Nephron (organoid): ENCODE measurements at regions not wholly inside any gene's neighbourhood (a gene's known extent, or its start where the extent isn't known, plus 50 kb on each side); places are given as distances from the start of the nearest gene placed in this dataset.

Source experiments
- H3K27ac Mint-ChIP-seq, 3 experiments: 2 replicates each; pipeline ENCODE4 v1.8.0; 2020; ENCODE audit warnings: mixed read lengths in 3 of 3, mild to moderate bottlenecking in 2 of 3, moderate library complexity in 1 of 3
- H3K27me3 Mint-ChIP-seq: 2 replicates; pipeline ENCODE4 v1.8.0; 2021; ENCODE audit warnings: low read depth, mild to moderate bottlenecking, moderate library complexity, mixed read lengths
- H3K36me3 Mint-ChIP-seq: 2 replicates; pipeline ENCODE4 v1.8.0; 2020; ENCODE audit warnings: low read depth, mixed read lengths
- H3K4me1 Mint-ChIP-seq: 2 replicates; pipeline ENCODE4 v1.8.0; 2020; ENCODE audit warnings: mixed read lengths
- H3K4me3 Mint-ChIP-seq, 3 experiments: 2 replicates each; pipeline ENCODE4 v1.8.0; 2020; ENCODE audit warnings: mild to moderate bottlenecking in 3 of 3, mixed read lengths in 3 of 3, moderate library complexity in 2 of 3
- H3K9me3 Mint-ChIP-seq: 2 replicates; pipeline ENCODE4 v1.8.0; 2020; ENCODE audit warnings: mixed read lengths
- CTCF ChIP-seq, 3 experiments: fragments of 200-600 bp; sonication (generic); IDR thresholded peaks; one replicate each; pipeline ENCODE4 v1.5.0; 2021; ENCODE audit warnings: antibody characterized with exemption in 3 of 3; ENCODE audit not compliant: unreplicated experiment in 3 of 3

DNA sequence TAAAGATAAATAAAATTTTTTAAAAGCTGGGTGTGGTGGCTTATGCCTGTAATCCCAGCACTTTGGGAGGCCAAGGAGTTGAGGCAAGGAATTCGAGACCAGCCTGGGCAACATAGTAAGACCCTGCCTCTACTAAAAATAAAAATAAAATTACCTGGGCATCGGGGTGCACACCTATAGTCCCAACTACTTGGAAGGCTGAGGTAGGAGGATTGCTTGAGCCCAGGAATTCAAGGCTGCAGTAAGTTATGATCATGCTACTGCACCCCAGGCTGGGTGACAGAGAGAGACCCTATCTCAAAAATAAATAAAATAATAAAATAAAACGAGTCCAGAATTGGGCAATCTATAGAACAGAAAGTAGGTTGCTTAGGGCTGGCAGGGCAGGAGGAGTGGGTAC is 228.7 kb downstream of the BCAS1 start:
- Mint-ChIP-seq H3K9me3 (no peaks in the 10 kb centered on the region), H3K27me3 (no peaks in the 10 kb centered on the region), H3K4me1 (no peaks in the 10 kb centered on the region), H3K27ac (no peak overlapping the region), H3K4me3 (no peak overlapping the region), H3K36me3 (no peaks in the 10 kb centered on the region)
- no peak for TF ChIP-seq CTCF (IDR thresholded peaks at IDR 0.05; ENCODE audit: unreplicated experiment in 3 of 3)

- Mint-ChIP-seq H3K27ac (no peak overlapping the region), H3K4me1 (no peaks in the 10 kb centered on the region), H3K27me3 (no peaks in the 10 kb centered on the region), H3K9me3 (no peaks in the 10 kb centered on the region), H3K36me3 (no peaks in the 10 kb centered on the region), H3K4me3 (no peak overlapping the region)
- no peak for TF ChIP-seq CTCF (IDR thresholded peaks at IDR 0.05; ENCODE audit: unreplicated experiment in 3 of 3)
Observed at GRCh38 chr20:53840532-53840931, 229.9 kb downstream of the BCAS1 start.

GRCh38 chr20:53839423-53840176 is 230.8 kb downstream of the BCAS1 start:
- H3K4me1 Mint-ChIP-seq, result no peaks in the 10 kb centered on the region
- no peak for TF ChIP-seq CTCF (IDR thresholded peaks at IDR 0.05; ENCODE audit: unreplicated experiment in 3 of 3)
- H3K36me3 Mint-ChIP-seq, result no peaks in the 10 kb centered on the region
- no peak overlapping the region for H3K27ac Mint-ChIP-seq
- H3K4me3 Mint-ChIP-seq, result no peak overlapping the region
- H3K9me3 Mint-ChIP-seq, result no peaks in the 10 kb centered on the region
- no peaks in the 10 kb centered on the region for H3K27me3 Mint-ChIP-seq

GRCh38 chr20:53838311-53838868 is 232.0 kb downstream of the BCAS1 start:
- H3K9me3 Mint-ChIP-seq, result no peaks in the 10 kb centered on the region
- H3K36me3 Mint-ChIP-seq, result no peaks in the 10 kb centered on the region
- H3K4me3 Mint-ChIP-seq, result no peak overlapping the region
- no peak overlapping the region for H3K27ac Mint-ChIP-seq
- TF ChIP-seq CTCF (IDR thresholded peaks at IDR 0.05; ENCODE audit: unreplicated experiment in 3 of 3), result no peak
- H3K4me1 Mint-ChIP-seq, result no peaks in the 10 kb centered on the region
- no peaks in the 10 kb centered on the region for H3K27me3 Mint-ChIP-seq

DNA sequence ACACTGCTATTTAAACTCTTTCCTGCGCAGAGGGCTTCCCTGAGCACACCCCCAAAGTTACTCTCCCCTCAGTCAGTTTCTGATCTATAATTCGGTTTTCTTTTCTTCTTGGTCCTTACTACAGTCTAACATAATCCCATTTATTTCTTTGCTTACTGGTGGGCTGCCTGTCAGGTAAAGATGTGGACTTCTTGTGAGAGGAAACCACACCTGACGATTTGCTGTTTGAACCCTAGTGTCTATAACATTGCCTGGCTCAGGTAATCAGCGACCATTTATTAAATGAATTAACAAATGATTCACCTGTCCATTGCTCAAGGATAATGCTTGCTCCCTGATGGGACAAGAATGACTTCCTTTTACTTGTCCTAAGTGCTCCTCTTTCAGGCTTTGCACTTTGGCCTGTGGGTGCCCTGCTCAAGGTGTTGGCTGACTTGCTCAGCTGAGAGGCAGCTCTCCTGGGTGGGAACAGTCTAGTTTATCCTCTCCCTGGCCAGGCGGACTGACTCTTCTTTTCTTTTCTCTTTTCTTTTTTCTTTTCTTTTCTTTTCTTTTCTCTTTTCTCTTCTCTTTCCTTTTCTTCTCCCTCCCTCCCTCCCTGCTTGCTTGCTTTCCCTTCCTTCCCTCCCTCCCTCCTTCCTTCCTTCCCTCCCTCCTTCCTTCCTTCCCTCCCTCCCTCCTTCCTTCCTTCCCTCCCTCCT is 233.1 kb downstream of the BCAS1 start:
- no peak for TF ChIP-seq CTCF (IDR thresholded peaks at IDR 0.05; ENCODE audit: unreplicated experiment in 3 of 3)
- H3K4me3 Mint-ChIP-seq, result no peak overlapping the region
- H3K27me3 Mint-ChIP-seq, result no peaks in the 10 kb centered on the region
- H3K36me3 Mint-ChIP-seq, result no peaks in the 10 kb centered on the region
- no peaks in the 10 kb centered on the region for H3K9me3 Mint-ChIP-seq
- no peaks in the 10 kb centered on the region for H3K4me1 Mint-ChIP-seq
- no peak overlapping the region for H3K27ac Mint-ChIP-seq
